RWPE2 (cell line): ENCODE measurements at regions not wholly inside any gene's neighbourhood (a gene's known extent, or its start where the extent isn't known, plus 50 kb on each side); places are given as distances from the start of the nearest gene placed in this dataset.

ENCODE experiments used
- ATAC-seq: fragments of 200-7000 bp; cut with Tn5 transposase; 3 replicates; pipeline ENCODE4 v1.9.1; 2021; ENCODE audit warnings: low read depth
- DNase-seq: peaks from one replicate; pipeline ENCODE4 v3.0.0-alpha.2; 2020; ENCODE audit warnings: low spot score
- H3K27ac ChIP-seq: fragments of 450-650 bp; 2 replicates; pipeline ENCODE4 v1.5.1; 2017; ENCODE audit warnings: mild to moderate bottlenecking; ENCODE audit not compliant: poor library complexity, severe bottlenecking
- H3K27me3 ChIP-seq: fragments of 250-450 bp; sonication (Bioruptor Pico); 2 replicates; pipeline ENCODE4 v1.5.1; 2021; ENCODE audit warnings: mild to moderate bottlenecking, moderate library complexity; ENCODE audit not compliant: insufficient read depth, poor library complexity, severe bottlenecking
- H3K36me3 ChIP-seq: fragments of 250-450 bp; sonication (Bioruptor Pico); 2 replicates; pipeline ENCODE4 v1.5.1; 2020; ENCODE audit warnings: low read depth, mild to moderate bottlenecking, moderate library complexity
- H3K4me1 ChIP-seq: fragments of 250-450 bp; sonication (Bioruptor Pico); 2 replicates; pipeline ENCODE4 v1.5.1; 2021; ENCODE audit warnings: mild to moderate bottlenecking, moderate library complexity; ENCODE audit not compliant: insufficient read depth, poor library complexity, severe bottlenecking
- H3K4me3 ChIP-seq: fragments of 250-450 bp; sonication (Bioruptor Pico); 2 replicates; pipeline ENCODE4 v1.5.1; 2021; ENCODE audit warnings: mild to moderate bottlenecking, moderate library complexity; ENCODE audit not compliant: severe bottlenecking
- H3K9me3 ChIP-seq: fragments of 250-450 bp; sonication (Bioruptor Pico); 2 replicates; pipeline ENCODE4 v1.5.1; 2021; ENCODE audit warnings: mild to moderate bottlenecking, moderate library complexity; ENCODE audit not compliant: severe bottlenecking
- CTCF ChIP-seq: fragments of 450-650 bp; IDR thresholded peaks from one replicate; pipeline ENCODE4 v1.5.1; 2017; ENCODE audit warnings: mild to moderate bottlenecking, moderate library complexity; ENCODE audit not compliant: poor library complexity, severe bottlenecking

- Histone ChIP-seq H3K36me3 (no peaks in the 10 kb centered on the region), H3K9me3 (no peaks in the 10 kb centered on the region), H3K27me3 (no peaks in the 10 kb centered on the region), H3K27ac (no peak overlapping the region), H3K4me3 (no peak overlapping the region), H3K4me1 (peaks cover 8% of the 10 kb centered on the region)
- TF ChIP-seq CTCF, result no peak
- ATAC-seq, result no peak
- DNase-seq, result no peak
Measured at GRCh38 chr1:184890539-184890973, 83.8 kb downstream of the NIBAN1 start.

- ATAC-seq, result no peak
- Histone ChIP-seq H3K27me3 (no peaks in the 10 kb centered on the region), H3K4me1 (peaks cover 8% of the 10 kb centered on the region), H3K36me3 (no peaks in the 10 kb centered on the region), H3K4me3 (no peak overlapping the region), H3K9me3 (no peaks in the 10 kb centered on the region), H3K27ac (no peak overlapping the region)
- TF ChIP-seq CTCF, result no peak
- DNase-seq, result no peak
Measured at GRCh38 chr1:184889902-184890301, 84.4 kb downstream of the NIBAN1 start.

GRCh38 chr1:184889166-184889565 is 85.1 kb downstream of the NIBAN1 start:
- ATAC-seq (no peak), DNase-seq (no peak)
- no peaks in the 10 kb centered on the region for H3K36me3 ChIP-seq
- no peak for TF ChIP-seq CTCF
- H3K9me3 ChIP-seq, result no peaks in the 10 kb centered on the region
- H3K27me3 ChIP-seq, result no peaks in the 10 kb centered on the region
- peaks cover 8% of the 10 kb centered on the region for H3K4me1 ChIP-seq
- no peak overlapping the region for H3K4me3 ChIP-seq
- no peak overlapping the region for H3K27ac ChIP-seq

- Histone ChIP-seq H3K27ac (no peak overlapping the region), H3K9me3 (no peaks in the 10 kb centered on the region), H3K27me3 (no peaks in the 10 kb centered on the region), H3K4me1 (peaks cover 8% of the 10 kb centered on the region), H3K4me3 (no peak overlapping the region), H3K36me3 (no peaks in the 10 kb centered on the region)
- no peak for TF ChIP-seq CTCF
- DNase-seq, result no peak
- peak; percentile 64 for ATAC-seq
Measured at GRCh38 chr1:184888505-184888904, 85.8 kb downstream of the NIBAN1 start.

GRCh38 chr1:184882957-184883815 is 91.1 kb downstream of the NIBAN1 start:
- H3K4me1 ChIP-seq, result peaks cover under 1% of the 10 kb centered on the region
- no peaks in the 10 kb centered on the region for H3K9me3 ChIP-seq
- TF ChIP-seq CTCF, result no peak
- no peaks in the 10 kb centered on the region for H3K36me3 ChIP-seq
- H3K27ac ChIP-seq, result no peak overlapping the region
- no peak for ATAC-seq
- H3K27me3 ChIP-seq, result no peaks in the 10 kb centered on the region
- no peak for DNase-seq
- no peak overlapping the region for H3K4me3 ChIP-seq
